Cardiac muscle cell (in vitro differentiated cells and primary cell): ENCODE measurements at regions not wholly inside any gene's neighbourhood (a gene's known extent, or its start where the extent isn't known, plus 50 kb on each side); places are given as distances from the start of the nearest gene placed in this dataset.

Experiments used
- DNase-seq, 2 donors: peaks; one replicate each; pipeline versions ENCODE4 v3.0.0 to v3.0.0-alpha.2; 2010 to 2017; ENCODE audit warnings: low read depth in 1 of 2, low spot score in 1 of 2
- H3K27ac ChIP-seq: fragments of 200-600 bp; sonication (generic); 2 replicates; pipeline ENCODE4 v1.5.1; 2016
- H3K27me3 ChIP-seq: fragments of 200-600 bp; sonication (generic); 2 replicates; pipeline ENCODE4 v1.6.0; 2016; ENCODE audit warnings: control low read depth
- H3K36me3 ChIP-seq: fragments of 200-600 bp; sonication (generic); 2 replicates; pipeline ENCODE4 v1.5.1; 2016; ENCODE audit warnings: control low read depth
- H3K4me1 ChIP-seq: fragments of 200-600 bp; sonication (generic); 2 replicates; pipeline ENCODE4 v1.8.1; 2017; ENCODE audit warnings: low read depth, mild to moderate bottlenecking, mixed run types
- H3K4me3 ChIP-seq: fragments of 200-600 bp; sonication (generic); 2 replicates; pipeline ENCODE4 v1.5.1; 2016; ENCODE audit warnings: mild to moderate bottlenecking
- H3K9me3 ChIP-seq: fragments of 200-600 bp; sonication (generic); 2 replicates; pipeline ENCODE4 v1.5.1; 2017; ENCODE audit warnings: low read depth, mild to moderate bottlenecking, control low read depth
- TF ChIP-seq, protein P1 (sequence below): IDR thresholded peaks from 2 replicates; pipeline ENCODE4 v1.5.1; 2012; ENCODE audit warnings: low read depth, mild to moderate bottlenecking, low read length

DNA sequence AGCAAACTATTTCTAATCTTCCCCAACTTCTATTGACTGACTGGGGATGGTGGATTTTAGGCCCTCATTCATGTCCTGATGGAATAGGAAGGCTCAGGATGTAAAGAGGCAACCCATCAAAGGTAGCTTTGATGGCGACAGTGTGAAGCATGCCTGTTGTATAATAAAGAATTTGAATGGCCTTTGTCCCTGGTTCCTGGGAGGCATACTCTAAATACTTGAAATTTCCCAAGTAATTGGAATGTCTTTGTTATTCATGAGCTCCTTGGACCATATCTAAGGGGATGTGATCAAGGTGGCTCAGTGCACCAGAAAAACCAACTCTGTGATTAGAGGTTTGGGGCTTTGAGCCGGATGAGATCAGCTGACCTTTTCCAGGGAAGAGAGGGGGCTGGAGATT, 264.5 kb upstream of the NEBL start:
- no peak overlapping the region for H3K4me3 ChIP-seq
- H3K9me3 ChIP-seq = no peaks in the 10 kb centered on the region
- H3K36me3 ChIP-seq = no peaks in the 10 kb centered on the region
- TF ChIP-seq, protein P1, sequence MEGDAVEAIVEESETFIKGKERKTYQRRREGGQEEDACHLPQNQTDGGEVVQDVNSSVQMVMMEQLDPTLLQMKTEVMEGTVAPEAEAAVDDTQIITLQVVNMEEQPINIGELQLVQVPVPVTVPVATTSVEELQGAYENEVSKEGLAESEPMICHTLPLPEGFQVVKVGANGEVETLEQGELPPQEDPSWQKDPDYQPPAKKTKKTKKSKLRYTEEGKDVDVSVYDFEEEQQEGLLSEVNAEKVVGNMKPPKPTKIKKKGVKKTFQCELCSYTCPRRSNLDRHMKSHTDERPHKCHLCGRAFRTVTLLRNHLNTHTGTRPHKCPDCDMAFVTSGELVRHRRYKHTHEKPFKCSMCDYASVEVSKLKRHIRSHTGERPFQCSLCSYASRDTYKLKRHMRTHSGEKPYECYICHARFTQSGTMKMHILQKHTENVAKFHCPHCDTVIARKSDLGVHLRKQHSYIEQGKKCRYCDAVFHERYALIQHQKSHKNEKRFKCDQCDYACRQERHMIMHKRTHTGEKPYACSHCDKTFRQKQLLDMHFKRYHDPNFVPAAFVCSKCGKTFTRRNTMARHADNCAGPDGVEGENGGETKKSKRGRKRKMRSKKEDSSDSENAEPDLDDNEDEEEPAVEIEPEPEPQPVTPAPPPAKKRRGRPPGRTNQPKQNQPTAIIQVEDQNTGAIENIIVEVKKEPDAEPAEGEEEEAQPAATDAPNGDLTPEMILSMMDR = no peak
- peaks cover 5% of the 10 kb centered on the region for H3K4me1 ChIP-seq
- H3K27me3 ChIP-seq = no peaks in the 10 kb centered on the region
- DNase-seq = no peak
- no peak overlapping the region for H3K27ac ChIP-seq

- Histone ChIP-seq H3K27ac (no peak overlapping the region), H3K4me3 (no peak overlapping the region), H3K9me3 (no peaks in the 10 kb centered on the region), H3K36me3 (no peaks in the 10 kb centered on the region), H3K4me1 (peaks cover 5% of the 10 kb centered on the region), H3K27me3 (no peaks in the 10 kb centered on the region)
- TF ChIP-seq, protein P1 = no peak
- DNase-seq = no peak
Observed at GRCh38 chr10:21161090-21161625, 264.0 kb upstream of the NEBL start.

GRCh38 chr10:21160116-21160515, 263.0 kb upstream of the NEBL start:
- Histone ChIP-seq H3K9me3 (no peaks in the 10 kb centered on the region), H3K27ac (no peak overlapping the region), H3K36me3 (no peaks in the 10 kb centered on the region), H3K4me3 (no peak overlapping the region), H3K27me3 (no peaks in the 10 kb centered on the region), H3K4me1 (peaks cover 5% of the 10 kb centered on the region)
- DNase-seq = no peak
- TF ChIP-seq, protein P1 = no peak

DNA sequence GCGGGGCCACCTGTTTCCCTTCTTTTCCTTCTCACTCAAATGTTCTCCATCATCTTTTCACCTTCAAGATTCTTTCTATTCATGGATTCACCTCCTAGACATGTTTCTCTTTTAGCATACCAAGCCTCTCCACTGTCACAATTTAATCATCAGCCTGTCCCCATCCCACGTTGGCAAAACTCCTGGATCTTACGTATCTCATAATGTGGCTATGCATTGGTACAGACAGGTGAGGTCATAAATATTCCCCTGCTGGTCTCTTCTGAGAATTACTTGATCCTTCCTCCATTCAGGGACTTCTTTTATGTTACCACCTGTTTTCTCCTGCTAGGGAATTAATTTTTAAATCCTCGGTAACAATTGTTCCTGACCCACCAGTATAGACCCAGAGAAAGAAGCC, 262.6 kb upstream of the NEBL start:
- Histone ChIP-seq H3K27ac (no peak overlapping the region), H3K36me3 (no peaks in the 10 kb centered on the region), H3K27me3 (no peaks in the 10 kb centered on the region), H3K4me3 (no peak overlapping the region), H3K4me1 (peaks cover 5% of the 10 kb centered on the region), H3K9me3 (no peaks in the 10 kb centered on the region)
- no peak for DNase-seq
- TF ChIP-seq, protein P1 = no peak

- Histone ChIP-seq H3K27me3 (no peaks in the 10 kb centered on the region), H3K4me1 (peaks cover 5% of the 10 kb centered on the region), H3K27ac (no peak overlapping the region), H3K9me3 (no peaks in the 10 kb centered on the region), H3K4me3 (no peak overlapping the region), H3K36me3 (no peaks in the 10 kb centered on the region)
- TF ChIP-seq, protein P1 = no peak
- DNase-seq = no peak
Observed at GRCh38 chr10:21158301-21158700, 261.2 kb upstream of the NEBL start.

GRCh38 chr10:21157664-21158063, 260.6 kb upstream of the NEBL start:
- Histone ChIP-seq H3K36me3 (no peaks in the 10 kb centered on the region), H3K27me3 (no peaks in the 10 kb centered on the region), H3K4me3 (no peak overlapping the region), H3K9me3 (no peaks in the 10 kb centered on the region), H3K4me1 (peaks cover 5% of the 10 kb centered on the region), H3K27ac (no peak overlapping the region)
- TF ChIP-seq, protein P1 = no peak
- DNase-seq = no peak
